ENCODE measurements at regions not wholly inside any gene's neighbourhood (a gene's known extent, or its start where the extent isn't known, plus 50 kb on each side); places are given as distances from the start of the nearest gene placed in this dataset.

DNA sequence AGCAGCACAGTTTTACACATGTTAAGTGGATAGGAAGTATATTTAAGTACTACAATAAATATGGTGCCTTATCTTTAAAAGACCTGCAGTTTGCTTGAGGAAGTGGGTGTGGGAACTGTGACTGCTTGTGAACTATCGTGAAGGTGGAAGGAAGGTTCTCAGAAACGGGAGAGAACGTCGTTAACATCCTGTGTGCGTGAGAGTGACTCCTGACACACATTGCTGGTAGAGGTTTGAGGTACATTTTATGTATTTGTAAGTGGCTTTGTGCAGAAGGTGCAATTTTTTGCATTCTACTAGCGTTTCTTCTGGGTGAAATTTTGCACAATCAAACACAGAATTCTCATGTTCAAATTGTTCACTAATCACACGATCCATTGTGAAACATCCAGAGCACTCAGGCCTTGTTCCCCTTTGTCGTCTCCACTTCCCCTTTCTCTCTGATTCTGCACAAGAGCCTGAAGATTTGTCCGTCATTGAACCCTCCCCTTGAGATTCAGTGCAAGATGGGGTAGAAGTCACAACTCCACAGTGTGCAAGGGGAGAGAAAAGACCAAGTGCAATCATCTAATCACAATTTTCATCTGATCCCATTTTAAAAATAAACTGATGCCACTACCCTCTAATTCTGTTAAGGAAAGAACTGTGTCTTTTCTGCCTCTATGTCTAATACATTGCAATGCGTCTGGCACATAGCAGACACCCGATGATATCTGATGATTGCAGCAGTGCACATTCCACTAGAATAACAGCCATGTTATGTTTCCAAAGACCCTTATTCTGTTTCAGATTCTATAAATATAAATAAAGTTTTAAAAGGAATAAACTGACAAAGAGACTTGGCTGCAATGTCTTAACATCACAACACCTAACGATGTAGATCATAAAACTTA, 279.9 kb downstream of the NEBL start:
- TF ChIP-seq, protein P1, sequence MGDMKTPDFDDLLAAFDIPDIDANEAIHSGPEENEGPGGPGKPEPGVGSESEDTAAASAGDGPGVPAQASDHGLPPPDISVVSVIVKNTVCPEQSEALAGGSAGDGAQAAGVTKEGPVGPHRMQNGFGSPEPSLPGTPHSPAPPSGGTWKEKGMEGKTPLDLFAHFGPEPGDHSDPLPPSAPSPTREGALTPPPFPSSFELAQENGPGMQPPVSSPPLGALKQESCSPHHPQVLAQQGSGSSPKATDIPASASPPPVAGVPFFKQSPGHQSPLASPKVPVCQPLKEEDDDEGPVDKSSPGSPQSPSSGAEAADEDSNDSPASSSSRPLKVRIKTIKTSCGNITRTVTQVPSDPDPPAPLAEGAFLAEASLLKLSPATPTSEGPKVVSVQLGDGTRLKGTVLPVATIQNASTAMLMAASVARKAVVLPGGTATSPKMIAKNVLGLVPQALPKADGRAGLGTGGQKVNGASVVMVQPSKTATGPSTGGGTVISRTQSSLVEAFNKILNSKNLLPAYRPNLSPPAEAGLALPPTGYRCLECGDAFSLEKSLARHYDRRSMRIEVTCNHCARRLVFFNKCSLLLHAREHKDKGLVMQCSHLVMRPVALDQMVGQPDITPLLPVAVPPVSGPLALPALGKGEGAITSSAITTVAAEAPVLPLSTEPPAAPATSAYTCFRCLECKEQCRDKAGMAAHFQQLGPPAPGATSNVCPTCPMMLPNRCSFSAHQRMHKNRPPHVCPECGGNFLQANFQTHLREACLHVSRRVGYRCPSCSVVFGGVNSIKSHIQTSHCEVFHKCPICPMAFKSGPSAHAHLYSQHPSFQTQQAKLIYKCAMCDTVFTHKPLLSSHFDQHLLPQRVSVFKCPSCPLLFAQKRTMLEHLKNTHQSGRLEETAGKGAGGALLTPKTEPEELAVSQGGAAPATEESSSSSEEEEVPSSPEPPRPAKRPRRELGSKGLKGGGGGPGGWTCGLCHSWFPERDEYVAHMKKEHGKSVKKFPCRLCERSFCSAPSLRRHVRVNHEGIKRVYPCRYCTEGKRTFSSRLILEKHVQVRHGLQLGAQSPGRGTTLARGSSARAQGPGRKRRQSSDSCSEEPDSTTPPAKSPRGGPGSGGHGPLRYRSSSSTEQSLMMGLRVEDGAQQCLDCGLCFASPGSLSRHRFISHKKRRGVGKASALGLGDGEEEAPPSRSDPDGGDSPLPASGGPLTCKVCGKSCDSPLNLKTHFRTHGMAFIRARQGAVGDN (CRISPR knock-in tag; IDR thresholded peaks at IDR 0.05) = no peak
- TF ChIP-seq ZNF274 (CRISPR knock-in tag; IDR thresholded peaks at IDR 0.05) (no peak), ZBTB37 (CRISPR knock-in tag; IDR thresholded peaks at IDR 0.05) (no peak), PCBP1 (IDR thresholded peaks at IDR 0.05; ENCODE audit: borderline replicate concordance, low read depth, low read length) (no peak), SUZ12 (IDR thresholded peaks at IDR 0.05; ENCODE audit: low read depth, low read length) (no peak), DPF2 (CRISPR knock-in tag; IDR thresholded peaks at IDR 0.05; ENCODE audit: borderline replicate concordance, low read depth) (no peak), ZSCAN12 (CRISPR knock-in tag; IDR thresholded peaks at IDR 0.05) (no peak), ZNF343 (CRISPR knock-in tag; IDR thresholded peaks at IDR 0.05) (no peak), SMARCE1 (IDR thresholded peaks at IDR 0.05; ENCODE audit: borderline replicate concordance) (no peak), KDM1A (CRISPR knock-in tag; IDR thresholded peaks at IDR 0.05) (no peak), HMGXB3 (CRISPR knock-in tag; IDR thresholded peaks at IDR 0.05; ENCODE audit: borderline replicate concordance) (no peak), ELF1 (CRISPR knock-in tag; IDR thresholded peaks at IDR 0.05) (no peak)
- TF ChIP-seq, protein P2, sequence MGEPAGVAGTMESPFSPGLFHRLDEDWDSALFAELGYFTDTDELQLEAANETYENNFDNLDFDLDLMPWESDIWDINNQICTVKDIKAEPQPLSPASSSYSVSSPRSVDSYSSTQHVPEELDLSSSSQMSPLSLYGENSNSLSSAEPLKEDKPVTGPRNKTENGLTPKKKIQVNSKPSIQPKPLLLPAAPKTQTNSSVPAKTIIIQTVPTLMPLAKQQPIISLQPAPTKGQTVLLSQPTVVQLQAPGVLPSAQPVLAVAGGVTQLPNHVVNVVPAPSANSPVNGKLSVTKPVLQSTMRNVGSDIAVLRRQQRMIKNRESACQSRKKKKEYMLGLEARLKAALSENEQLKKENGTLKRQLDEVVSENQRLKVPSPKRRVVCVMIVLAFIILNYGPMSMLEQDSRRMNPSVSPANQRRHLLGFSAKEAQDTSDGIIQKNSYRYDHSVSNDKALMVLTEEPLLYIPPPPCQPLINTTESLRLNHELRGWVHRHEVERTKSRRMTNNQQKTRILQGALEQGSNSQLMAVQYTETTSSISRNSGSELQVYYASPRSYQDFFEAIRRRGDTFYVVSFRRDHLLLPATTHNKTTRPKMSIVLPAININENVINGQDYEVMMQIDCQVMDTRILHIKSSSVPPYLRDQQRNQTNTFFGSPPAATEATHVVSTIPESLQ (CRISPR knock-in tag; conservative IDR thresholded peaks at IDR 0.05) = no peak

Data from HepG2 (cell line).